ENCODE measurements at regions not wholly inside any gene's neighbourhood (a gene's known extent, or its start where the extent isn't known, plus 50 kb on each side); places are given as distances from the start of the nearest gene placed in this dataset.
"Not testable (repeated sequence)": the region's sequence is repeated elsewhere in the genome, so short reads cannot be mapped to it uniquely, and the experiment has no call there.

DNA sequence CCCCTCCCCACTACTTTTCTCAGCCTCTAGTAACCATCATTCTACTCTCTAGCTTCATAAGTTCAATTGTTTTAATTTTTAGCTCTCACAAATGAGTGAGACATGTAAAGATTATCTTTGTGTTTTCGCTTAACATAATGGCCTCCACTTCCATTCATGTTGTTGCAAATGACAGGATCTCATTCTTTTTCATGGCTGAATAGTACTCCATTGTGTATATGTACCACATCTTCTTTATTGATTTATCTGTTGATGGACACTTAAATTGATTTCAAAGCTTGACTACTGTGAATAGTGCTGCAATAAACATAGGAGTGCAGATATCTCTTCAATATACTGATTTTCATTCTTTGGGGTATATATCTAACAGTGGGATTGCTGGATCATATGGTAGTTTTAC is 699.8 kb upstream of the NR2F2 start:
- no peak for DNase-seq (ENCODE audit: low read depth in 2 of 2)

DNA sequence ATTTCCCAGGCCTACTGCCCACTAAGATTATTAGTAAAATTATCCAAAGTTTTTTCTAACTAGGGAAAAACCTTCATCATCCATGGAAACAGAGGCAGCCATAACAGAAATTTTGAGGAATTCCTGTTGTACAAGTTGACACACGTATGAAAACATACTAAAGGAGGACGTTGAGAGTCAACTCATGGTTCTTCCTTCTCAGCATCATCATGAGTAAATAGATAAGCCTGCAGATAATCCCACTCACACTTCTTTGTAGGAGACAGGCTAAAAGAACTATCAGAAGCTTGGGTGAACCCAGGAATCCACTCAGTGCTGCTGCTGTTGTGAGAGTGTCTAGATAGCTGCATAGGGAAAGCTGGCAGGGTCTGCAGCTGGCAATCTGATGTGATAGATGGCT is 694.8 kb upstream of the NR2F2 start:
- no peak for DNase-seq (ENCODE audit: low read depth in 2 of 2)

DNA sequence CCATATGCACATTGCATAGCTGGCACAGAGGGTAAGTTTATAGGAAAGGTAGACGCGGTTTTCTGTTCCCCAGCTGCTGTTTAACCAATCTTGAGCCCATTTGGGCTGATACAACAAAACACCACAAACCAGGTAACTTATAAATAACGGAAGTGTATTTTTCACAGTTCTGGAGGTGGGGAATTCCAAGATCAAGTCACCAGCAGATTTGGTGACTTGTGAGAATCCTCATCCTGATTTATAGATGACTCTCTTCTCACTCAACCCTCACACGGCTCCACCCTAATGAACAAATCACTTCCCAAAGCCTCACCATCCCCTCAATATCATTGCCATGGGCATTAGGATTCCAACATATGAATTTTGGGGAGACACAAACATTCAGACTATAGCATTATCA is 694.4 kb upstream of the NR2F2 start:
- DNase-seq (ENCODE audit: low read depth in 2 of 2), result no peak

DNA sequence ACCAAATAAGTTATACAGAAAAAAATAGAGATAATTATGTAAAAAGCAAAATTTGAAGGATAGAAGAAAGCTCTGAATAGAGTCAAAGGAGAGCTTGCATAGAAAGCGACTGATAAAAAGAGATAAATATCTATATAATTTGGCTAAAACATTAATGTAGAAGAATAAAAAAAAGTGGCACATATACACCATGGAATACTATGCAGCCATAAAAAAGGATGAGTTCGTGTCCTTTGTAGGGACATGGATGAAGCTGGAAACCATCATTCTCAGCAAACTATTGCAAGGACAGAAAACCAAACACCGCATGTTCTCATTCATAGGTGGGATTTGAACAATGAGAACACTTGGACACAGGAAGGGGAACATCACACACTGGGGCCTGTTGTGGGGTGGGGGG is 693.3 kb upstream of the NR2F2 start:
- not testable (repeated sequence) for DNase-seq (ENCODE audit: low read depth in 2 of 2)

DNA sequence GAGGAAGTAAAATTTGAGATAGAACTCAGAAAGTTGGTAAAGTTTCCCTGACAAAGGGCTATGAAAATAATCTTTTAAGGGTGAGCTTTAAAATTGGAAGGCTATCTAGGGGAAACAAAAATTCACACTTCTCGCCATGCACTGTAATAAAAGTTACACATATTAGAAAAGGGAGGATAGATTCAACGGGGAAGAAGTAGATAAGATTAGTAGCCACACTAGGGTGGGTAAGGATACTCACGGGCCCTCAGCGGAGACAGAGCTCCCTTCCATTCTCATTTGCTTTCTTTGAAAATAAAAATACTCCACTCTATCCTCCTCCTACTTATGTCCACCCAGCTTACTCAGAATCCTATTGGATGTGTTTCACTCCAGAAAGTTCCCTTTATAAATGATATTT is 691.3 kb upstream of the NR2F2 start:
- DNase-seq (ENCODE audit: low read depth in 2 of 2), result no peak

DNA sequence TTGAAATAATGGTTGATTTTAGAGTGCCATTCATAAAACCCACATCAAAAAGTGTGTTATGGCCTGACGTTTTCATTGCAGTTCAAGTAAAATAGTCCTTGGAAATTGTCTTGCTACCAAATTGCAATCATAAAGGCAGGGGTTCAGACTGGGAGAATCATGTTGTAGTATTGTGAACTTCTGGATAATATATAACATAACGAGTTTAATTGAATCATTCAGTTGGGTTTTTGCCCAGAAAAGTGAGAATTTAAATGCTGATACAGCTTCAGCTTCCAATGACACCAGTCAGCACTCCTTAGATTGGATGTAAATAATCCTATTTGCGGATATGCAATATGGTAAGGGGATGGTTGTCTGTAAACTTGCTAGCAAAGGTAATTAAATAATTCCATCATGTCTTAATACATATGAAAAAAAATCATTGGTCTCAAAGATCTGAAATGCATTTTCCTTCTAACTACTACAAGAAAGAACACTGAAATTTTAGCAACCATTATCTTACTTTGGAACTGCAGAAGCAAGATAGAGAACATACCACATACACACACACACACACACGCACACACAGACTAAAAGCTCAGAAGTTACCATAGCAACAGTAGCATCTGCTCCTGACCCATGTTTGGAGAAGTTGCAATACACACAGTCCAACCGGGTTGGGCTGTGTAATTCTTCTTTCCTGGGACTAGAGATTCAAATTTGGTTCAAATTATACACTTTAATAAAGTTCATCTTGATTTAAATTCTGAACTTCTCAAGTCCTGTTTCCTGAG is 686.2 kb upstream of the NR2F2 start:
- DNase-seq (ENCODE audit: low read depth in 2 of 2), result no peak

DNA sequence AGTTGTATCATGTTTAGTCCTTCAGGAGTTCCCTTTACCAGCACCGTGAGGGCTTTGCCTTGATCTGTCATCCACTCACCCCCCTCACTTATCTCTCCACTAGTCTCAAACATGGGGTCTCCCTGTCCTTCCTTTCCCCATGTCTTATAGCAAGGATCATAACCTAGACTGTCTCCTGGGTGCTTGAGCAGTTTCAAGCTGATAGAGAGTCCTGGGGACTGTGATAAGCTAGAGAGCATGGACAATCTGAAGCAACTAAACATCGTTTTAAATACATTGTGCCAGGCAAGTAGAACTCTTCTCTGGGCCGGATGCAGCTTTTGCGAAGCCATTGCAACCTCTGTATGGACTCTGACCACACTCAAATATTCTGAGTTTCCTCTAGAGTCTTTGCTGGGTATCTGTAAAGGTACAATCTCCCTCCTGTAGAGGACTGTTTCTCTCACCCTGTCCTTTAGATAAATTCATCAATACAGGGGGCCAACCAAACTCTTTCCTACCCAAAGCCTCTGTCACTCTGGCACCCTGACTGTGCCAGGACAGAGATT is 684.6 kb upstream of the NR2F2 start:
- no peak for DNase-seq (ENCODE audit: low read depth in 2 of 2)

DNA sequence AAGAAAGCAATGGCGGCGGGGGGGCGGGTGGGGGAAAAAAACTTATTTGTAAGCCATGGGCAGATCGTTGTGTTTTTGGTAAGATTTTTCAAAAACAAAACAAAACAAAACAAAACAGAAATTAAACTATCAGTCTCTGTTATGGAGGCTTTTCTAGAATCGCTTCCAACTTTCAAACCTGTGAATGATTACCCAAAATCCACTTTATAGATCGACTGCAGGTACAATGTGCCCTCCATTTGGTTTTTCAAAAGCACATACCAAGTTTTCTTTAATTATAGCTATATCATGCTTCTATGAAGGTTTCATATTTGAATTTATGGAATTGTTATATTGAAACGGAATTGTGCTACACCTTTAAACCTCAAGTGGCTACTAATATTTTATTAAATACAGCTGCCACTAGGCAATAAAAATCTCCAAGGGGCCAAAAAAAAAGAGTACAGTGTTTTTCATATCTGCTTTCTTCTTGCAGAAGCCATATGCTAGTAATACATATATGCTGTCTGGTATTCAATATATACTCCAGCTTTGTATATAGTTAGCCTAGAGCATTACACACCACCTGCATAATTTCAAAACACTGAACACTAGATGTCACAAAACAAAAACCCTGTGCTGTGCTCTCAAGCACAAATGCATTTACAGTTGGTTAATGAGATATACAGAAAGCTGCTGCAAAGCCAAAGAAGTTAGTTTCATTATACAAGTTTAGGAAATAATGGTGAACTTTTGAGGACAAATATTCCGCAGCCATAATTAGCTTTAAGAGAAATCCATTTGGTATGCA is 683.8 kb upstream of the NR2F2 start:
- DNase-seq (ENCODE audit: low read depth in 2 of 2), result no peak

DNA sequence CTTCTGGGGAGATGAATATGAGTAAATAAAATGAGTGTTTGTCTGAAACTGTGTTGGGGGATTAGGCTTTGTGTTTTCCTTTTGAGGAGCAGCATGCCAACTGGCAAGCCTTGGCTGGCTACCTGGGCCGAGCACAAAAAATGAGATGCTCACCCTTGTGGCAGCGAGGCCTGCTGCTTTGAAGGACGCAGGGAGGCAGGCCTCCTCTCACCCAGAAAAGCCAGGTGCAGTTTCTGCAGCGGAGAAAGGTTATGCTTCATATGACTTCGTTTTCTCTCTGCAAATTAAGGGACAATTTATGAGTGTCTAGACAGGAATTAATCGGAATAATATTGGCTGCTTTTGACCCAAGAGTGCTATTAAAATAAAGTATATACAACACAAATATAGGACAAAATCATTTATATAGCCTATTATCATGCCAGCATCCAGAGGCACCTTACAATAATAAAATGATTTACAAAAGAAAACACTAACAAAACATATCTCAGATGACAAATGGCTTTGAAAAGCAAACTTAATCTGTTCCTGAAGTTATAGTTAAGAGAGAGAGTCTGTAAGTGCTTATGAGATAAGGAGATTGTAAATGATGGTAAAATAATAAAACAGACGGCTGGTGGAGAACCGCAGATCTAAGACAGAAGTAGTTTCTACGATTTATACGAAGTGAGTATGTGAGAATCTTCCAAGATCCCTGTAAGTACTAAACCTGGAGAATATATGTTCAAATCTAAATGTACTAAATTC is 682.8 kb upstream of the NR2F2 start:
- no peak for DNase-seq (ENCODE audit: low read depth in 2 of 2)

DNA sequence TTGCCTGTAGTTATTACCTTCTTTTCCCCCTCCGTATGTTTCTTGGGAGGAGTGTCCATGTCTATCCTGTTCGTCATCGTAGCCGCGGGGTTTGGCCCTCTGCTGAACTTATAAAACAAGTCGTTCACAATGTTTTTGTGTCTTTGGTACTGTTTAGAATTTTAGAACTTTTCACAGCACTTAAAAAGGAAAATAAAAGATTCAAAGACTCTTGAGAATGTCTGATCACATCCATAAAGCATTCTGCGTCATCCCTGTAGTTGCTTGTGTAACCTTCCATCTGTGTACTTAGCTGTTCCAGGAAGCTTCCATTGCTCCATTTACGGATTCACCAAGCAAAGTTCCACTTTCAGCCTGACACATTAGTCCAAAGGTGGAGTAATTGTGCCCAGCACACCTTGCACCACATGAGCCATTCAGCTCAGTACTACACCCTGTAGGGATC is 677.1 kb upstream of the NR2F2 start:
- no peak for DNase-seq (ENCODE audit: low read depth in 2 of 2)

DNA sequence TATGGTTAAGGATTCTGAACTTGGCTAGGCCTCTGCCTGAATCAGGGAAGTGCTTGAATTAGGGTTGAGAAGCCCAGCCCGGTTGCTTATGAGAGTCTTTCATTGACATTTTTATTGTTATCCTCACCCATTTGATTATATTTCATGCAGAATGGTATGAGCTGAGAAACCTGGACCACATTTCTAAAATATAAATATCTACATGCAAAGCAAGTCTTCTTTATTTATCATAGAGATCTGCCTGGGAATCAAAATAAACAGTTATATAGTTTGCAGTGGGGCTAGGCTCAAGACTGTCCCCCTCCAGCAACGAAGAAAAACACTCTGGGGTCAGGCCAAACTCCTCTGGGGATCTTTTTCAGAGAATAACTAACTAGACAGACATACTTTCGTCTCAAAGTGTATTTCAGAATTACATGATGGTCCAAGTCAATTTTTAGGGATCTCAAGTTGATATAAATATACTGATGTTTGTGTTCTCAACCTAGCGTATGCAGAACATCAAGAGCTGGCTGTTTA is 675.4 kb upstream of the NR2F2 start:
- DNase-seq (ENCODE audit: low read depth in 2 of 2), result no peak

DNA sequence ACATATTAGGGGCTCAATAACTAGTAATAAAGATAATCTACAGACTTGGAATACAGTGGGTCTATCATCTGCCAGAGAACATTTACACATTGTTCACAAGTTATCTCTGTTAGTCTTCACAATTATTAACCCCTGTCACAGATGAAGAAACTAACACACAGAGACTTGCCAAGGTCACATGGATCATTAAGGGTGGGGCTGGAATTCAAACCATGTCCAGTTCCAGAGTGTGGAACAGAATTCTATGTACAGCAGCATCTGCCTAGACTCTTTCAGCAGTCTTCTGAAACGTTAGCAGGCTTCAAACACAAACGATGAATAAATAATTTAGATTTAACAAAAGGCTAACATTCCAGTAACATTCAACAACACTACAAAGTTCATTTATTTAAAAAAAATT is 673.9 kb upstream of the NR2F2 start:
- no peak for DNase-seq (ENCODE audit: low read depth in 2 of 2)

DNA sequence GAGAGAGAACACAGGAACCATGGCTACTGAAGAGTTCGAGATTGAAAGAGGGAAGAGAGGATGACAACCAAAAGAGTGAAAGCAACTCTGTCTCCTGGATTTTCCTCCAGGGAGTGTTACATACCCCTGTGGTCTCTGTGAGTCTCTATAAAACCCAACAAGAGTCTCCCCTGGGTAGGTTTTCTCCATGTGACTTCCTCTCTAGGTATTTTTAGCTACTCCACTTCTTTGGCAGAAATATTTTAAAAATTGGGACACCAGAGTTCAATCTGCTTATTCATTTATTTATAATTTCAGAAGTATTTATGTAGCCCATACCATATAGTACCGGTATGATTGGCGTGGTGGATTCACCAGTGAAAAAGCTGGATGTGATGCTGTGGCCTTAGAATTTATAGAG is 671.7 kb upstream of the NR2F2 start:
- DNase-seq (ENCODE audit: low read depth in 2 of 2), result no peak

DNA sequence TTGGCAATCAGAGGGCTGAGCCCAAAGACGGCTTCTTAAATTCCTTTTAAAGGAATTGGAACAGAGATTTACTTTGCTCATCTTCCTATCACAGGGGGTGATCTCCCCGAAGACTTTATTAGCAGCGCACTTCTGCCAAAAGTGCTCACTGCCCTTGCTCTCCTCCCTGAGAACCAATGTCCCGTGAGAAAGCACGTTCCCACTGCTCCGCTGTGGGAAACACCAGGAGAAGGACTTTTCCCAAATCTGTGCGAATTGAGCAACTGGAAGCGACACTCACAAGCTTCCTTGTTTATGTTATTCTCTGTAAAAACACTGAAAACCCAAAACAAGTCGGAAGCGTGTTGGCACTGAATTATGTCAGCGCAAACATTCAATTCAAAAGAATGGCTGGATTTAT is 670.8 kb upstream of the NR2F2 start:
- peak in 1 of 2 donors; percentile 21 for DNase-seq (ENCODE audit: low read depth in 2 of 2)

DNA sequence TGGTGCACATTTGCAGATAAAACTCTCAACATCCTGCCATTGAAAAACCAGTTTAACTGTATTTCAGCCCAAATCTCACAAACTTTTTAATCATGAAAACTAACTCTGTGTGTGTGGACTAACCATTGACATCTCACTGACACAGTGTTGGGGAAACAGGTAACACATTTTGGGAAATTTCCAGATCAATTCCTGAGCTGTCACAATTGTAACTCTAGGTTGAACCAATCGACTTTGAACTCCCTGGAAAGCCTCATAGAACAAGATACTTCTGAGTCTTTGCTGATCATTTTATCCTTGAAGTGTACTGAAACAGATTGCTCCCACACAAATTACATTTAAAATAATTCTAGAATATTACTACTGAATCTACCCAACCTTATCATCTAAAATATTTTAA is 667.9 kb upstream of the NR2F2 start:
- DNase-seq (ENCODE audit: low read depth in 2 of 2), result no peak

DNA sequence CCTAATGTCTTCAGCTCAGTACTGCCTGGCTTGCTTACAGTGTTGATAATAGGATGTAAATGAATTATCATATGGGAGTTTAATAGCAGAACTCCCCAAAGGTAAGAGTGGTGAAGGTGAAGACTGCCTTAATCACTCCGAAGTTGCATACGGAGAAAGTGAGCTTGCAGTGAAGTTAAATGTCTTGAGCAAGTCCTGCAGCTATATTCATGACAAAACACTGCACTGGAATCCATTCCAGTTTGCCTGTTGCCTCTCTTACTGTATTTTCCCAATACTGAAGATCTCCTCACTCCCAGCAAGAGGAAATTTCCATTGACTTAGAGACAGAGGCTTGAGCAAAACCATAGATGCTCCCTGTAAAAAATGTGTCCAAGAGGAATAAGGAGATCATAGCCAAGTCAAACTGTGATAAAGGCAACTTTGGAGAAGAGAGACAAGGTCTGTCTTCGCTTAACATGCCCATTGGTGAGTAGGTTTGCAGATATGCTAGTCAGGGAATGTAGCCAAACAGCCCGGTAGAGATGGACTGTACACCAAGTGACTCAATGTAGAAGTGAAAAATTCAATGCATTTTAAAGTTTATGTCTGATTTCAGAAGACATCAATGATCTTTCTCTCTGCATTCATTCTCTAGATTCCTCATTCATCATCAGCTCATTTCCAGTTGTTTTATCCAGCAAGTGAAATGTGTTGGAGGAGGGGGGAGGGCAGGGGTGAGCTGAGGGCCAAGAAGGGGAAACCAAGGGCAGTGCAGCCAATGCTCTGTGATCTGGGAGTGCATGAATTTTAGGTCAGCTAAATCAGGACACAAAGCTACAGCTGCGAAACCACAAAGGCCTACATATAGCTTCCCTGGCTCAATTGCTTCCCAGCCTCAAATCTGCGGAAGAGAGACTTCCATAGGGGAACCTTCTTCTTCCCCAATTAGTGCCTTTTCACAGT is 667.1 kb upstream of the NR2F2 start:
- no peak for DNase-seq (ENCODE audit: low read depth in 2 of 2)

DNA sequence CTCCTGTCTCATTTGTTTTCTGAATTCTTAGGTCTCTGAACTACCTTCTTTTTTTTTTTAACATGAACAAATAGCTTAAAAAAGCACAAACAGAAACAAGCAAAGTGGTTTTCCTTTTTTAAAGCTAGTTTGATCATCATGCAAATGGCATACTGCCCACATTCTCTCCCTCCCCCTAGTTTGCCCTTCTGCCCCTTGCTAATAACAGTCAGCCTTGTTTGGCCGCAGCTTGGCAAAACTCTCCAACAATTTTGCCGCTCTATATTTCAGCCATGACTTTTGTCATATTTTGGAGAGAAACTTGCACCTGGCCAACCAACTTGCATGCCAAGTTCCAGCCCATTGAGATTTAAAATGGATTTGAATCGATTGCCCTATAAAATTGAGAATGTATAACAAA is 666.0 kb upstream of the NR2F2 start:
- DNase-seq (ENCODE audit: low read depth in 2 of 2), result peak; percentile 36

DNA sequence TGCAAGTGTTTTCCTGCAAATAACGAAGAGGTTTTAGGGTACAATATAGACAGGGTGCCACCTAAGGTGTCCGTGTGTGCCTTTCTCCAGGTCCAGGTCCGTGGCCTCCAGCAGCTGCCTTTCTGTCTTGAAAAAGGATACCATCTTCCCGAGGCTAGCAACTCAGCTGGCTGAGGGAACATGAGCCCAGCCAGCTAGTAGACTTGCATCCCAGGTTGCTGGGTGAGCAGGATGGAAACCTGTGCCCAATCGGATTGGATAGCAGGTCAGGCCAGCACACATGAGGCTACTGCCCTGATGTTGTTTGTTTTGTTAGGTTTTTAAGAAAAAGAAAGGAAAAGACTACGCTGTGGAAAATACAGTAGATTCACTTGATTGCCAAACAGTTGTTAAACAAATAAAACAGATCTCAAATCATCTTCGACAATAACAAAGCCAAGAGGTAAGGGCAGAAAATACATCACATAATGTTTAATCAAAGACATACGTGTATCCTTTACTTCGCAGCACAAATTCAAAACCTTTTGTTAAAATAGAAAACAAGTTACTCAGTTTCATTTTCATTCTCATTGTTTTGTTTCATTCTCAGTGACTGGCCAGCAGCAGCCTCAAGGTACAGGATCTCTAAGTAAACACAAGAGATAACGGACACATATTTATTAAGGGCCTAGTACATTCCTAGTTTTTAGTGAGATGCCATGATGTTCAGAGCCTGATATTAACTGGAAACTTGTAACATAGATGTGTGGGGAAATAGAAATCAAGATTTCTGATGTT is 661.2 kb upstream of the NR2F2 start:
- peak; percentile 55 to 78 for DNase-seq (ENCODE audit: low read depth in 2 of 2)

DNA sequence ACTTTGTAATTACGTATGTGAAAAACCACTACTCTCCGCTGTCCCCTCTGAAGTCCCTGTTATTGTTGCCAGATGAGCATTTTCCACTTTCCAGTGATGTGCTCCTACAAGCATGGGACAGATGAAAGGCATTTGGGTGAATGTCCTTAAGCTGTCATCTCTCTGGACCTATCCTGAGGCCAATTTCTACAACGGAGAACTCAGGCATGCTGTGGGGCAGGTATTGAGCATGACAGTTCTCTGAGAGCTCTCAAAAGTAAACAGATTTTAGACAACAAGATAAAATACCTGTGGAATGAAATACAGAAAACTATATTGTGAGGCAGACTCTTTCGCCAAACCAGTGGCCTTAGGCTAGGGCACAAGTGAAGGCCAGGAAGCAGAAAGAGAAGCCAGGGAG is 656.5 kb upstream of the NR2F2 start:
- no peak for DNase-seq (ENCODE audit: low read depth in 2 of 2)

DNA sequence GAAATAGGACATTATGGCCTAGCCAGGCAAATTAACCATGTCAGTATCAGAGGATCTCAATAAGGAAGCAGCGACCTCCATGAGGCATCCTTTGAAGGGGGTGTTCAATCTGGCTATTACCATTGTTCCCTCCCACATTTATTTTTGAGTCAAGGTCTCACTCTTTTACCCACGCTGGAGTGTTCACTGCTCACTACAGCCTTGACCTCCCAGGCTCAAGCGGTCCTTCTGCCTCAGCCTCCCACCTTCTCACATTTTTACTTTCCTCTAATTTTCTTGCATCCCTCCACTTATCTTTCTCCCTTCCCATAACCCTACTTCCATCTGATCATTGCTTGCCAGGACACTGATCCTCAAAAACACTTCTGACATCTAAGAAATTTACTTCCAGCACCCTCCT is 654.0 kb upstream of the NR2F2 start:
- DNase-seq (ENCODE audit: low read depth in 2 of 2), result no peak

All from dermis microvascular lymphatic vessel endothelial cell (primary cell).